ENCODE measurements at regions not wholly inside any gene's neighbourhood (a gene's known extent, or its start where the extent isn't known, plus 50 kb on each side); places are given as distances from the start of the nearest gene placed in this dataset.
"Not testable (repeated sequence)": the region's sequence is repeated elsewhere in the genome, so short reads cannot be mapped to it uniquely, and the experiment has no call there.

DNA sequence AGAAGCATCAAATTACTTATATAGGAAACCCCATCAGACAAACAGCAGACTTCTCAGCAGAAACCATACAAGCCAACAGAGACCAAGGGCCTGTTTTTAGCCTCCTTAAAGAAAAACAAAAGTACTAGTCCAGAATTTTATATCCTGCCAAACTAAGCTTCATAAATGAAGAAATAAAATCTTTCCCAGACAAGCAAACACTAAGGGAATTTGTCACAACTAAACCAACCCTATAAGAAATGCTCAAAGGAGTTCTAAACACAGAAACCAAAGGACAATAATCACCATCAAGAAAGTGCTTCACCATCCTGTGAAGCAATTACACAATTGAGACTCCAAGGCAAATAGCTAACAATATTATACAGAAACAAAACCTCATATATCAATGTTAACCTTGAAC is 238.6 kb downstream of the NKX6-1 start:
- DNase-seq (ENCODE audit: low read depth), result no peak
- no peak for TF ChIP-seq POLR2A (IDR thresholded peaks at IDR 0.05; ENCODE audit: extremely low read depth, insufficient read length)
- TF ChIP-seq, protein P1, sequence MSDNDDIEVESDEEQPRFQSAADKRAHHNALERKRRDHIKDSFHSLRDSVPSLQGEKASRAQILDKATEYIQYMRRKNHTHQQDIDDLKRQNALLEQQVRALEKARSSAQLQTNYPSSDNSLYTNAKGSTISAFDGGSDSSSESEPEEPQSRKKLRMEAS (IDR thresholded peaks at IDR 0.05; ENCODE audit: low read depth, low read length), result no peak
- no peak for TF ChIP-seq MYC (IDR thresholded peaks at IDR 0.05; ENCODE audit: low read depth, low read length)
- TF ChIP-seq, protein P2, sequence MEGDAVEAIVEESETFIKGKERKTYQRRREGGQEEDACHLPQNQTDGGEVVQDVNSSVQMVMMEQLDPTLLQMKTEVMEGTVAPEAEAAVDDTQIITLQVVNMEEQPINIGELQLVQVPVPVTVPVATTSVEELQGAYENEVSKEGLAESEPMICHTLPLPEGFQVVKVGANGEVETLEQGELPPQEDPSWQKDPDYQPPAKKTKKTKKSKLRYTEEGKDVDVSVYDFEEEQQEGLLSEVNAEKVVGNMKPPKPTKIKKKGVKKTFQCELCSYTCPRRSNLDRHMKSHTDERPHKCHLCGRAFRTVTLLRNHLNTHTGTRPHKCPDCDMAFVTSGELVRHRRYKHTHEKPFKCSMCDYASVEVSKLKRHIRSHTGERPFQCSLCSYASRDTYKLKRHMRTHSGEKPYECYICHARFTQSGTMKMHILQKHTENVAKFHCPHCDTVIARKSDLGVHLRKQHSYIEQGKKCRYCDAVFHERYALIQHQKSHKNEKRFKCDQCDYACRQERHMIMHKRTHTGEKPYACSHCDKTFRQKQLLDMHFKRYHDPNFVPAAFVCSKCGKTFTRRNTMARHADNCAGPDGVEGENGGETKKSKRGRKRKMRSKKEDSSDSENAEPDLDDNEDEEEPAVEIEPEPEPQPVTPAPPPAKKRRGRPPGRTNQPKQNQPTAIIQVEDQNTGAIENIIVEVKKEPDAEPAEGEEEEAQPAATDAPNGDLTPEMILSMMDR (IDR thresholded peaks at IDR 0.05; ENCODE audit: low read depth, low read length), result no peak
- no peak overlapping the region for H3K4me3 ChIP-seq (ENCODE audit: low read depth, low read length)

DNA sequence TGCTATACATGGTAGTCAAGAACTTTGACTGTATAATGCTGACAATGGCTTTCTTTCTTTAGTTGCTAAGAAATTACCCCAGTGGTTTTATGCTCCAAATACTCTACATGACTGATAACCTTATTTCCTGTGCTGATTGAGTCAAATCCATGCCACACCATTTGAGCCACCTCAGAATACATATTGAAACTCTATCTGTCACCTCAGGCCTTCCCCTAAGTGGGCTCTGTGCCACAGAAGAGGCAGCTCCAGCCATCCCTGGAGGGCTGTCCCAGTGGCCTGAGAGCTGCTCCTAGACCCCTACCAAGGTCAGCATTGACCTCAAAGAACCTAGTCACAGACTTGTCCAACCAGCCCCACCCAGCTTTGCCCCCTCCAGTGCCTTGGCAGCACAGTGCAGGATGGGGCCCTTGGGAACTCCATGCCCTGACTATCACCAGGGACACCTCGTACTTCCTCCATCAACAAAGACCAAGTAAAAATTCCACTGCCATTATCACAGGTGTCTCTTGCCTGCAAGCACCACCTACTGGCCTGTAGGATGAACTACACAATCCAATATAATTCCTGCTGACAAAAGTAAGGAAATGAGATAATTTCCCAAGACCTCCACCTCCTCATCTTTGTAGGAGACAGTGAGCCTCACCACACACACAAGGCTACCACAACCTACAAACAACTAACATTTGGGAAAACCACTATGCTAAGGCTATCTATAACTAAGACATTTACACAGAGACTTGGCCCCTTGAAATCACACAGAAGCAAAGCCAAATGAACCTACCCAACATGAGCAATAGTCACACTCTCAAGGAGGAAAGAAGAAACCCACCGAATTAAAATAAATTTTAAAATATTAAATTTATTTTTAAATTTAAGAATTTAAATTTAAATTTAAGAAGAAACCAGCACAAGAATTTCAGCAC is 239.9 kb downstream of the NKX6-1 start:
- DNase-seq (ENCODE audit: low read depth), result peak; percentile 40
- TF ChIP-seq, protein P2 (IDR thresholded peaks at IDR 0.05; ENCODE audit: low read depth, low read length), result peak; percentile 65
- TF ChIP-seq POLR2A (IDR thresholded peaks at IDR 0.05; ENCODE audit: extremely low read depth, insufficient read length), result no peak
- TF ChIP-seq, protein P1 (IDR thresholded peaks at IDR 0.05; ENCODE audit: low read depth, low read length), result no peak
- H3K4me3 ChIP-seq (ENCODE audit: low read depth, low read length), result no peak overlapping the region

DNA sequence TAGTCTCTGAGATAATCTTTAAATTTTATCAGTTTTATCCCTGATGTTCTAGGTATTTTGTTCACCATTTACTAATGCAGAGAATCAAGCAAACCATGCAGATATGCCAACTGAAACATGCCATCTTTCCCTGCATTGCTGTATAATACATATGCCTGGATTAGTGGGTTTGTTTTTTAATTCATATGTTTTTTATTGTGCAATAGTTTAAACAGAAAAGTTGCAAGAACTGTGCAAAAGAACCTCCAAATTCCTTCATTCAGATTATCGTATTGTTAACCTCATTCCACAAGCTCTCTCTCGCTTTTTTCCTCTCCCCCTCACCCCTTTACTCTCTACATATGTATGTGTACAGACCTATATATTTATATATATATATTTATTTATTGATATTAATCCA is 244.6 kb downstream of the NKX6-1 start:
- TF ChIP-seq POLR2A (IDR thresholded peaks at IDR 0.05; ENCODE audit: extremely low read depth, insufficient read length), result no peak
- TF ChIP-seq, protein P2 (IDR thresholded peaks at IDR 0.05; ENCODE audit: low read depth, low read length), result no peak
- TF ChIP-seq, protein P1 (IDR thresholded peaks at IDR 0.05; ENCODE audit: low read depth, low read length), result no peak
- TF ChIP-seq MYC (IDR thresholded peaks at IDR 0.05; ENCODE audit: low read depth, low read length), result no peak
- no peak overlapping the region for H3K4me3 ChIP-seq (ENCODE audit: low read depth, low read length)
- DNase-seq (ENCODE audit: low read depth), result no peak

DNA sequence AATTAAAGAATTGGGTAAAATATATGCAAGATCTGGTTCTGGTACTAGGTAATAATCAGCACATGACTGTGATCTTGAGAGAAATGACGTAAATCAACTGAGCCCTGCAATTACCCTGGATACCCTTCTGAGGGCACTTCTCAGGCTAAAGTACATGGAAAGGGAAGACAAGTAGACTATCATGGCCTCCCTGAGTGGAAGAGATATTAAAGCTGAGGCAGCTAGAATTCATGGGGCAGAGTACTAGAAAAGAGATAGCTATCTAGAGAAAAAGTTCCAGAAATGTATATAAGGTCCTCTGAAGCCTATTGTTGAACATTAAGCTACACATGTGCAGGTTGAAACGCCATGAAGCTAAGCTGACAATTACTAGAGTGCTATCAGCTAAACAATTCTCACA is 249.6 kb downstream of the NKX6-1 start:
- no peak overlapping the region for H3K4me3 ChIP-seq (ENCODE audit: low read depth, low read length)
- TF ChIP-seq MYC (IDR thresholded peaks at IDR 0.05; ENCODE audit: low read depth, low read length) (no peak), POLR2A (IDR thresholded peaks at IDR 0.05; ENCODE audit: extremely low read depth, insufficient read length) (no peak)
- TF ChIP-seq, protein P1 (IDR thresholded peaks at IDR 0.05; ENCODE audit: low read depth, low read length), result no peak
- TF ChIP-seq, protein P2 (IDR thresholded peaks at IDR 0.05; ENCODE audit: low read depth, low read length), result no peak
- DNase-seq (ENCODE audit: low read depth), result no peak

DNA sequence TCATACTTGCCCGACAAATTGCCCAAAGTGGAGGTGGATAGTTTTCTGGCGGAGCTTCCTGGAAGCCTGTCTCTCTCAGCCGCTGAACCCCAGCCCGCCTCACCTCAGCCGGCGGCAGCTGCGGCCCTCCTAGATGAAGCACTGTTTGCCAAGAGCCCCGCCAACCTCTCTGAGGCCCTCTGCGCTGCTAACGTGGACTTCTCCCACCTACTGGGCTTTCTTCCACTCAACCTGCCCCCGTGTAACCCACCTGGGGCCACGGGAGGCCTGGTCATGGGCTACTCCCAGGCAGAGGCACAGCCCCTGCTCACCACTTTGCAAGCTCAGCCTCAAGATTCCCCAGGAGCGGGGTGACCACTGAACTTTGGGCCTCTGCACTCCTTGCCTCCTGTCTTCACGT is 254.1 kb downstream of the NKX6-1 start:
- not testable (repeated sequence) for DNase-seq (ENCODE audit: low read depth); H3K4me3 ChIP-seq (ENCODE audit: low read depth, low read length)

DNA sequence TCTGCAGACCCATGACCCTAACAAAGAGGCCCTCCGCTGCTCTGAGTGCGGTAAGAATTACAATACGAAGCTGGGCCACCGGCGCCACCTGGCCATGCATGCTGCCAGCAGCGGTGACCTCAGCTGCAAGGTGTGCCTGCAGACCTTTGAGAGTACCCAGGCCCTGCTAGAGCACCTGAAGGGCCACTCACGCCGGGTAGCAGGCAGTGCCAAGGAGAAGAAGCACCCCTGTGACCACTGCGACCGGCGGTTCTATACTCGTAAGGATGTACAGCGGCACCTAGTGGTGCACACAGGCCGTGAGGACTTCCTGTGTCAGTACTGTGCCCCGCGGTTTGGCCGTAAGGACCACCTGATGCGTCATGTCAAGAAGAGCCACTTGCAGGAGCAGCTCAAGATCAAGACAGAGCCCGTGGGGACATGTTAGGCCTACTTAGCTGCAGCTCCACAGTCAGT is 254.7 kb downstream of the NKX6-1 start:
- DNase-seq (ENCODE audit: low read depth), result peak; percentile 9
- H3K4me3 ChIP-seq (ENCODE audit: low read depth, low read length), result not testable (repeated sequence)

DNA sequence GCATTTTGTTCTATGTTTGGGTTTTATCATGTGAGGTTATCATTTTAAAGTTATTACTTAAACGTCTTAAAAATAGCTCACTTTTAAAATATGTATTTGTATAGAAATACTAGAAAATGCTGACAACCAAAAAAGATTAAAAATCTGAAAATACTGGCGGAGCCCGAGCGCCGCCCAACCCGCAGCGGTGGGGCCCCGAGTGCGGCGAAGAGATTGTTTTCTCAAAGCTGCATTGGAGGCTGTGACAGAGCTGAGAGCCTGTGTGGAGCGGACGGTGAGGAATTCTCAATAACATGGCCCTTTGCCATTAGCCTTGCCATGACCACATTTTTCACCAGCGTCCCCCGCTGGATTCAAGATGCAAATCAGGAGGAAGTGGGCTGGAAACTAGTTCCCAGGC is 255.4 kb downstream of the NKX6-1 start:
- TF ChIP-seq, protein P1 (IDR thresholded peaks at IDR 0.05; ENCODE audit: low read depth, low read length), result no peak
- TF ChIP-seq MYC (IDR thresholded peaks at IDR 0.05; ENCODE audit: low read depth, low read length), result no peak
- no peak for TF ChIP-seq POLR2A (IDR thresholded peaks at IDR 0.05; ENCODE audit: extremely low read depth, insufficient read length)
- TF ChIP-seq, protein P2 (IDR thresholded peaks at IDR 0.05; ENCODE audit: low read depth, low read length), result no peak
- DNase-seq (ENCODE audit: low read depth), result no peak
- no peak overlapping the region for H3K4me3 ChIP-seq (ENCODE audit: low read depth, low read length)
